ENCODE measurements at regions not wholly inside any gene's neighbourhood (a gene's known extent, or its start where the extent isn't known, plus 50 kb on each side); places are given as distances from the start of the nearest gene placed in this dataset.

GRCh38 chr9:22210262-22210661 lies 201.2 kb upstream of the CDKN2B start:
- DNase-seq (ENCODE audit: low read depth in 1 of 2, low spot score in 1 of 2) = peak in 1 of 2 experiments; percentile 36
- Histone ChIP-seq H3K27ac (peak overlapping the region; percentile 71 to 87), H3K4me2 (peak overlapping the region; percentile 57), H3K4me3 (no peak overlapping the region), H3K4me1 (peaks cover 89% of the 10 kb centered on the region), H3K9me3 (no peaks in the 10 kb centered on the region)
- POLR2A ChIA-PET = no interaction called here
- FAIRE-seq = no peak
- peak in 1 of 2 experiments; percentile 26; a peak in 1 of 6 replicates for ATAC-seq
- TF ChIP-seq FOSL2 (IDR thresholded peaks at IDR 0.05) = no peak; the same call in 1 of the 2 replicates
- peak; percentile 55 for TF ChIP-seq FOSL2 (CRISPR knock-in tag; IDR thresholded peaks at IDR 0.05)
- no peak for TF ChIP-seq HEYL (CRISPR knock-in tag; IDR thresholded peaks at IDR 0.05)
- TF ChIP-seq HOXB5 (CRISPR knock-in tag; IDR thresholded peaks at IDR 0.05) = no peak
- TF ChIP-seq GATA3 (IDR thresholded peaks at IDR 0.05; ENCODE audit: borderline replicate concordance) = 0 out of 2 replicates have a peak, but pooled peaks have one; percentile 18
- no peak for TF ChIP-seq NPAS2 (CRISPR knock-in tag; IDR thresholded peaks at IDR 0.05; ENCODE audit: borderline replicate concordance)
- TF ChIP-seq, protein P1, sequence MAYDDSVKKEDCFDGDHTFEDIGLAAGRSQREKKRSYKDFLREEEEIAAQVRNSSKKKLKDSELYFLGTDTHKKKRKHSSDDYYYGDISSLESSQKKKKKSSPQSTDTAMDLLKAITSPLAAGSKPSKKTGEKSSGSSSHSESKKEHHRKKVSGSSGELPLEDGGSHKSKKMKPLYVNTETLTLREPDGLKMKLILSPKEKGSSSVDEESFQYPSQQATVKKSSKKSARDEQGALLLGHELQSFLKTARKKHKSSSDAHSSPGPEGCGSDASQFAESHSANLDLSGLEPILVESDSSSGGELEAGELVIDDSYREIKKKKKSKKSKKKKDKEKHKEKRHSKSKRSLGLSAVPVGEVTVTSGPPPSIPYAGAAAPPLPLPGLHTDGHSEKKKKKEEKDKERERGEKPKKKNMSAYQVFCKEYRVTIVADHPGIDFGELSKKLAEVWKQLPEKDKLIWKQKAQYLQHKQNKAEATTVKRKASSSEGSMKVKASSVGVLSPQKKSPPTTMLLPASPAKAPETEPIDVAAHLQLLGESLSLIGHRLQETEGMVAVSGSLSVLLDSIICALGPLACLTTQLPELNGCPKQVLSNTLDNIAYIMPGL (CRISPR knock-in tag; IDR thresholded peaks at IDR 0.05; ENCODE audit: borderline replicate concordance) = no peak
- TF ChIP-seq HES2 (IDR thresholded peaks at IDR 0.05) = no peak
- 14% methylated on average over 1 of the region's 1 CpG for WGBS (ENCODE audit: missing lambda C conversion rate)
- CTCF ChIA-PET = no interaction called here

DNA sequence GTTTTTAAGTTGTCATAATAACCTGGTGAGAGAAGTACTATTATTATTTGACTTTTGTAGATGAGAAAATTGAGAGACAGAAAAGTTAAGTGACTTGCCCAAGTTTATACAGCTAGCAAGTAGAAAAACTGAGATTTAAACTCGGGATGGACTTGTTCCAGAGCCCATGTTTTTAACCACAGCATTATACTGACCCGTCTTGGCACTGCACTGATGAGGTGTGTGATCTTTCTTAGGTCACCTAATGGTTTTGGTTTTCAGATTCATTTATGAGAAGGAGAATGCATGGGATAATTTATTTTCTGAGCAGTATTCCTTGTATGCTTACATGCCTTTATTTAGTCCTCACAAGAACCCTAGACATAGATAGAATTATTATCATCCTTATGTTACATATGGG lies 201.8 kb upstream of the CDKN2B start:
- Histone ChIP-seq H3K4me1 (peaks cover 88% of the 10 kb centered on the region), H3K4me2 (peak overlapping the region; percentile 57), H3K4me3 (no peak overlapping the region), H3K9me3 (no peaks in the 10 kb centered on the region), H3K27ac (peak overlapping the region; percentile 71 to 87)
- 81% methylated on average over 2 of the region's 2 CpGs for WGBS (ENCODE audit: missing lambda C conversion rate)
- ChIA-PET POLR2A (interaction anchor here (1.1 kb wide), 1 partner anchor 409 kb away, joined by 3 read pairs; the partner anchor contains the start of gene MTAP), CTCF (no interaction called here)
- DNase-seq (ENCODE audit: low read depth in 1 of 2, low spot score in 1 of 2) (no peak), FAIRE-seq (peak; percentile 59), ATAC-seq (no peak)
- no peak for TF ChIP-seq ZC3H11A (IDR thresholded peaks at IDR 0.05)
- no peak for TF ChIP-seq TP53 (CRISPR knock-in tag; IDR thresholded peaks at IDR 0.05)
- no peak for TF ChIP-seq RFX5 (IDR thresholded peaks at IDR 0.05)
- TF ChIP-seq ZNF302 (CRISPR knock-in tag; IDR thresholded peaks at IDR 0.05) = no peak
- TF ChIP-seq ESRRA (IDR thresholded peaks at IDR 0.05; ENCODE audit: borderline replicate concordance, low read length) = no peak
- TF ChIP-seq POLR2AphosphoS2 (conservative IDR thresholded peaks at IDR 0.05; ENCODE audit: low read length) = no peak
- TF ChIP-seq REST (IDR thresholded peaks at IDR 0.05) = no peak
- no peak for TF ChIP-seq CBX8 (IDR thresholded peaks at IDR 0.05)
- no peak for TF ChIP-seq CHD4 (IDR thresholded peaks at IDR 0.05; ENCODE audit: borderline replicate concordance)
- TF ChIP-seq BHLHE40 (IDR thresholded peaks at IDR 0.05; ENCODE audit: low read depth, low read length) = no peak
- TF ChIP-seq RARB (CRISPR knock-in tag; IDR thresholded peaks at IDR 0.05) = no peak
- no peak for TF ChIP-seq MAZ (IDR thresholded peaks at IDR 0.05; ENCODE audit: borderline replicate concordance, low read depth, low read length)
- TF ChIP-seq NR3C1 (IDR thresholded peaks at IDR 0.05) = no peak
- TF ChIP-seq, protein P2, sequence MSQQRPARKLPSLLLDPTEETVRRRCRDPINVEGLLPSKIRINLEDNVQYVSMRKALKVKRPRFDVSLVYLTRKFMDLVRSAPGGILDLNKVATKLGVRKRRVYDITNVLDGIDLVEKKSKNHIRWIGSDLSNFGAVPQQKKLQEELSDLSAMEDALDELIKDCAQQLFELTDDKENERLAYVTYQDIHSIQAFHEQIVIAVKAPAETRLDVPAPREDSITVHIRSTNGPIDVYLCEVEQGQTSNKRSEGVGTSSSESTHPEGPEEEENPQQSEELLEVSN (IDR thresholded peaks at IDR 0.05; ENCODE audit: borderline replicate concordance, low read depth) = no peak
- no peak for TF ChIP-seq PHF8 (IDR thresholded peaks at IDR 0.05; ENCODE audit: borderline replicate concordance, low read depth)
- no peak for TF ChIP-seq ZFP36 (IDR thresholded peaks at IDR 0.05; ENCODE audit: borderline replicate concordance, partially characterized antibody)
- TF ChIP-seq JUN (IDR thresholded peaks at IDR 0.05) = no peak
- no peak for TF ChIP-seq EHF (CRISPR knock-in tag; IDR thresholded peaks at IDR 0.05)

Data from A549 (cell line).